CD14-positive monocyte (primary cell): ENCODE measurements at regions not wholly inside any gene's neighbourhood (a gene's known extent, or its start where the extent isn't known, plus 50 kb on each side); places are given as distances from the start of the nearest gene placed in this dataset.

ENCODE experiments used
- DNase-seq, 3 donors: peaks; one replicate each; pipeline ENCODE4 v3.0.0-alpha.2; 2011 to 2022
- H2AFZ ChIP-seq: 2 replicates; pipeline ENCODE4 v1.6.0; 2012; ENCODE audit warnings: mild to moderate bottlenecking, low read depth, low read length, inconsistent platforms; ENCODE audit not compliant: insufficient read depth, poor library complexity, severe bottlenecking
- H3K27ac ChIP-seq, 2 donors: 1 replicate in 1 of 2; 2 replicates in 1 of 2; pipeline ENCODE4 v1.5.1; 2012 to 2013; ENCODE audit warnings: low read length in 2 of 2, control low read depth in 1 of 2, inconsistent platforms in 1 of 2, low read depth in 1 of 2, mild to moderate bottlenecking in 1 of 2
- H3K27me3 ChIP-seq, 2 donors: one replicate each; pipeline versions ENCODE4 v1.6.0 to v1.6.1; 2011 to 2013; ENCODE audit warnings: low read length in 2 of 2; ENCODE audit not compliant: control insufficient read depth in 2 of 2, insufficient read depth in 2 of 2
- H3K36me3 ChIP-seq, 2 donors: replicated peaks in 1 of 2; 1 replicate in 1 of 2; 2 replicates in 1 of 2; pipeline versions ENCODE4 v1.5.1 to v1.6.1; 2012 to 2013; ENCODE audit warnings: low read length in 2 of 2, control low read depth in 1 of 2, inconsistent platforms in 1 of 2, mild to moderate bottlenecking in 1 of 2; ENCODE audit not compliant: insufficient read depth in 2 of 2, control insufficient read depth in 1 of 2
- H3K4me1 ChIP-seq, 2 donors: 1 replicate in 1 of 2; 2 replicates in 1 of 2; pipeline versions ENCODE4 v1.5.1 to v1.6.1; 2012 to 2013; ENCODE audit warnings: low read length in 2 of 2, control low read depth in 1 of 2, inconsistent platforms in 1 of 2, mild to moderate bottlenecking in 1 of 2, moderate library complexity in 1 of 2; ENCODE audit not compliant: insufficient read depth in 2 of 2, control insufficient read depth in 1 of 2
- H3K4me2 ChIP-seq: replicated peaks from 2 replicates; pipeline ENCODE3; 2012; ENCODE audit warnings: low read length, moderate library complexity, mild to moderate bottlenecking; ENCODE audit not compliant: poor library complexity, severe bottlenecking; ENCODE audit errors: extremely low read depth
- H3K4me3 ChIP-seq, 3 experiments: fragments of 200-600 bp in 1 of 3; sonication (generic) in 1 of 3; replicated peaks in 1 of 3; 1 replicate in 2 of 3; 2 replicates in 1 of 3; pipeline ENCODE4 v1.5.1; 2011 to 2013; ENCODE audit warnings: low read length in 3 of 3, mild to moderate bottlenecking in 3 of 3, control low read depth in 2 of 3, low read depth in 2 of 3, inconsistent platforms in 1 of 3, moderate library complexity in 1 of 3
- H3K79me2 ChIP-seq: 2 replicates; pipeline ENCODE4 v1.6.0; 2012; ENCODE audit warnings: mild to moderate bottlenecking, control low read depth, inconsistent platforms, low read length, moderate library complexity; ENCODE audit not compliant: insufficient read depth
- H3K9ac ChIP-seq: 2 replicates; pipeline ENCODE4 v1.6.0; 2017; ENCODE audit warnings: low read length, mild to moderate bottlenecking; ENCODE audit not compliant: insufficient read depth, poor library complexity, severe bottlenecking
- H3K9me3 ChIP-seq, 2 donors: replicated peaks in 1 of 2; 1 replicate in 1 of 2; 2 replicates in 1 of 2; pipeline versions ENCODE4 v1.5.1 to v1.6.1; 2012 to 2013; ENCODE audit warnings: low read length in 2 of 2, control low read depth in 1 of 2; ENCODE audit not compliant: control insufficient read depth in 1 of 2, insufficient read depth in 1 of 2
- H4K20me1 ChIP-seq: 2 replicates; pipeline ENCODE4 v1.6.0; 2012; ENCODE audit warnings: mild to moderate bottlenecking, low read length, control low read depth, moderate library complexity; ENCODE audit not compliant: insufficient read depth
- H3K27ac Mint-ChIP-seq, 7 donors: one replicate each; pipeline ENCODE4 v1.8.0; 2020; ENCODE audit warnings: mild to moderate bottlenecking in 7 of 7, mixed read lengths in 7 of 7, moderate library complexity in 6 of 7, inconsistent platforms in 2 of 7
- H3K27me3 Mint-ChIP-seq, 3 donors: one replicate each; pipeline ENCODE4 v1.8.0; 2021 to 2022; ENCODE audit warnings: low read depth in 3 of 3, mild to moderate bottlenecking in 3 of 3, mixed read lengths in 3 of 3, moderate library complexity in 3 of 3, inconsistent platforms in 1 of 3
- H3K36me3 Mint-ChIP-seq, 2 donors: one replicate each; pipeline ENCODE4 v1.8.0; 2020; ENCODE audit warnings: mixed read lengths in 2 of 2, inconsistent platforms in 1 of 2, mild to moderate bottlenecking in 1 of 2
- H3K4me1 Mint-ChIP-seq: one replicate; pipeline ENCODE4 v1.8.0; 2020; ENCODE audit warnings: mild to moderate bottlenecking, mixed read lengths
- H3K4me3 Mint-ChIP-seq, 2 donors: one replicate each; pipeline ENCODE4 v1.8.0; 2020; ENCODE audit warnings: mild to moderate bottlenecking in 2 of 2, mixed read lengths in 2 of 2, moderate library complexity in 1 of 2
- H3K9me3 Mint-ChIP-seq, 7 donors: one replicate each; pipeline ENCODE4 v1.8.0; 2020 to 2022; ENCODE audit warnings: mixed read lengths in 7 of 7, mild to moderate bottlenecking in 6 of 7, moderate library complexity in 6 of 7, inconsistent platforms in 2 of 7
- WGBS: methylation state at CpG from one replicate; pipeline ENCODE4 v1.1.5; 2013; ENCODE audit warnings: missing lambda C conversion rate; ENCODE audit not compliant: insufficient coverage; 5-methylcytosine and 5-hydroxymethylcytosine counted together
- intact Hi-C, 2 donors: fragments of 100-400 bp; cut with micrococcal nuclease; formaldehyde crosslinking; loops; one replicate each; pipeline versions ENCODE4 v1.15.0 to v1.15.1; 2023
- TF ChIP-seq, protein P1 (sequence below): fragments of 200-600 bp; IDR thresholded peaks from one replicate; pipeline ENCODE4 v1.8.0; 2022; ENCODE audit warnings: antibody characterized with exemption, mild to moderate bottlenecking

DNA sequence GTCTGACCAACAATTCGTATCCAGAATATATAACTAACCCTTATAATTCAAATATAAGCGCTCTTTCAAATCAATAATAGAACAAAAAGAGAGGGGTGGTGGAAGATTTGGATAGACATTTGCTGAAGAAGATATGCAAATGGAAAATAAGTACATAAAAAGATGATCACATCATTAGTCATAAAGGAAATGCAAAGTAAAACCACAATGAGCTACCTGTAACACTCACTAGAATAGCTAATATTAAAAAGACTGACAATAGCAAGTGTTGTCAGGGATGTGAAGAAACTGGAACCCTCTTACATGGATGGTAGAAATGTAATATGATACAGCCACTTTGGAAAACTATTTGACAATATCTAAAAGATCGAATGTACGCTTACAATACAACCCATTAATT lies 84.9 kb upstream of the MRPS9 start:
- Mint-ChIP-seq H3K27me3 (peaks cover 5 to 9% (median 8%) of the 10 kb centered on the region in 3 donors), H3K27ac (no peak overlapping the region), H3K4me3 (no peak overlapping the region), H3K4me1 (no peaks in the 10 kb centered on the region), H3K9me3 (peaks cover 0 to 3% (median 2%) of the 10 kb centered on the region in 7 donors), H3K36me3 (no peaks in the 10 kb centered on the region)
- intact Hi-C loops, result no loop called here
- Histone ChIP-seq H2AFZ (no peak overlapping the region), H3K9me3 (no peaks in the 10 kb centered on the region), H3K4me3 (no peak overlapping the region), H3K4me1 (no peaks in the 10 kb centered on the region), H3K27ac (no peak overlapping the region), H3K36me3 (no peaks in the 10 kb centered on the region), H3K4me2 (no peak overlapping the region), H4K20me1 (no peaks in the 10 kb centered on the region), H3K79me2 (no peaks in the 10 kb centered on the region), H3K27me3 (no peaks in the 10 kb centered on the region), H3K9ac (no peak overlapping the region)
- no peak for DNase-seq
- TF ChIP-seq, protein P1, sequence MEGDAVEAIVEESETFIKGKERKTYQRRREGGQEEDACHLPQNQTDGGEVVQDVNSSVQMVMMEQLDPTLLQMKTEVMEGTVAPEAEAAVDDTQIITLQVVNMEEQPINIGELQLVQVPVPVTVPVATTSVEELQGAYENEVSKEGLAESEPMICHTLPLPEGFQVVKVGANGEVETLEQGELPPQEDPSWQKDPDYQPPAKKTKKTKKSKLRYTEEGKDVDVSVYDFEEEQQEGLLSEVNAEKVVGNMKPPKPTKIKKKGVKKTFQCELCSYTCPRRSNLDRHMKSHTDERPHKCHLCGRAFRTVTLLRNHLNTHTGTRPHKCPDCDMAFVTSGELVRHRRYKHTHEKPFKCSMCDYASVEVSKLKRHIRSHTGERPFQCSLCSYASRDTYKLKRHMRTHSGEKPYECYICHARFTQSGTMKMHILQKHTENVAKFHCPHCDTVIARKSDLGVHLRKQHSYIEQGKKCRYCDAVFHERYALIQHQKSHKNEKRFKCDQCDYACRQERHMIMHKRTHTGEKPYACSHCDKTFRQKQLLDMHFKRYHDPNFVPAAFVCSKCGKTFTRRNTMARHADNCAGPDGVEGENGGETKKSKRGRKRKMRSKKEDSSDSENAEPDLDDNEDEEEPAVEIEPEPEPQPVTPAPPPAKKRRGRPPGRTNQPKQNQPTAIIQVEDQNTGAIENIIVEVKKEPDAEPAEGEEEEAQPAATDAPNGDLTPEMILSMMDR, result no peak
- no CpG with 5 or more reads among the region's 4 CpGs for WGBS

DNA sequence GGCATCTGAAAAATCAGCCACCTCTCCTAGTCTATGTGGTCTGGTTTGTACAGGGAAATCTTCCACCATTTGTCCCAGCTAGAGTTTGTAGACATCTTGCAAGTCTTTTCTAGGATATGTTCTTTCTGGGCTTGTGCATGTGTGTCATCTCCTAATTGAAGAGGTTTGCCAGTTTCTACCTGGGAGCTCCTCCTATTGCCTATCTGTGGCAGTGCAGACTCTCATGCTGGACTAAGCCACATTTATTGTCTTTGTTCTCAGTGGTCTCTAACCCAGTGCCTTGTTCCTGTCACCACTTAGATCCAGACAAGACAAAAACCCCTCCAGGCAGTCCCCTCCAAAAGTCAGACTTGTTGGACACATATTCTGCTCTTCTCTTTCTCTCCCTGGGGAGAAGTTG lies 72.0 kb upstream of the MRPS9 start:
- intact Hi-C loops, result no loop called here
- peaks cover 0 to 3% (median 2%) of the 10 kb centered on the region in 3 donors for H3K27me3 Mint-ChIP-seq
- H3K36me3 Mint-ChIP-seq, result no peaks in the 10 kb centered on the region
- peaks cover 0 to 6% of the 10 kb centered on the region in 2 donors for H3K9me3 ChIP-seq
- H3K4me3 ChIP-seq, result no peak overlapping the region
- no peaks in the 10 kb centered on the region for H3K36me3 ChIP-seq
- TF ChIP-seq, protein P1, result no peak
- no peaks in the 10 kb centered on the region for H3K4me1 Mint-ChIP-seq
- no peak overlapping the region for H3K27ac ChIP-seq
- no peak overlapping the region for H3K4me3 Mint-ChIP-seq
- H3K4me1 ChIP-seq, result no peaks in the 10 kb centered on the region
- H4K20me1 ChIP-seq, result no peaks in the 10 kb centered on the region
- no peaks in the 10 kb centered on the region for H3K79me2 ChIP-seq
- no peak overlapping the region for H3K4me2 ChIP-seq
- no peak overlapping the region for H3K9ac ChIP-seq
- H3K9me3 Mint-ChIP-seq, result peaks cover 2 to 13% (median 7%) of the 10 kb centered on the region in 7 donors
- H3K27me3 ChIP-seq, result no peaks in the 10 kb centered on the region
- no peak overlapping the region for H2AFZ ChIP-seq
- no peak for DNase-seq
- no peak overlapping the region for H3K27ac Mint-ChIP-seq
